ENCODE measurements at regions not wholly inside any gene's neighbourhood (a gene's known extent, or its start where the extent isn't known, plus 50 kb on each side); places are given as distances from the start of the nearest gene placed in this dataset.
A peak's percentile ranks its signal among the peaks of the same experiment; 100 is the strongest.

DNA sequence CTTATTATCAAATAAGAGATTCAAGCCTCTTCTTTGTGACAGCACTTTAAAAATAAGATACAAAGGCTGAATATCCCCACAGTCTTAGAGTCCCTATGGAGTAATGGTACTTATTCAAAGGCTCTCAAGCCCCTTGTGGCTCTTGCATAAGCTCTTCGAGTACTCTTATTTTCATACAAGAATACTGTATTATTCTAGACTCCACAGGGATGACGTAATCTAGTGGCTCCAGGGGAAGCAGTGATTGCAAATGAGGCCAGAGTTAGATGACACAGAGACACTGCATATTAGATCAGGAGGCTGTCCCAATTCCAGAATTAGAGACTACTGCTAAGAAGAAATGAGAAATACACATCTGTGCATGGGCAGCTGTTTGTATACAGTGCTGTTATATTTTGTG lies 1195.9 kb upstream of the MAP3K7 start:
- Histone ChIP-seq H3K27ac (no peak overlapping the region), H3K9me3 (no peaks in the 10 kb centered on the region), H3K27me3 (no peaks in the 10 kb centered on the region), H3K4me1 (no peaks in the 10 kb centered on the region), H3K4me3 (no peak overlapping the region), H3K36me3 (no peaks in the 10 kb centered on the region)
- TF ChIP-seq POLR2A (IDR thresholded peaks at IDR 0.05), result no peak
- TF ChIP-seq POLR2AphosphoS5 (IDR thresholded peaks at IDR 0.05), result no peak
- no peak for TF ChIP-seq EP300 (IDR thresholded peaks at IDR 0.05)
- no peak for TF ChIP-seq CTCF (IDR thresholded peaks at IDR 0.05)
- 61 to 71% methylated on average over 2 of the region's 2 CpGs for whole genome bisulfite sequencing, 2 donors
- peak in 1 of 2 donors; percentile 30 for DNase-seq
- peak in 1 of 2 donors; percentile 30 for ATAC-seq (ENCODE audit: low FRiP score in 2 of 2)

- DNase-seq, result no peak
- 68 to 70% methylated on average over 3 of the region's 3 CpGs for WGBS, 2 donors
- no peaks in the 10 kb centered on the region for H3K9me3 ChIP-seq
- H3K4me1 ChIP-seq, result no peaks in the 10 kb centered on the region
- no peaks in the 10 kb centered on the region for H3K36me3 ChIP-seq
- no peak for ATAC-seq (ENCODE audit: low FRiP score in 2 of 2)
- no peaks in the 10 kb centered on the region for H3K27me3 ChIP-seq
- no peak overlapping the region for H3K27ac ChIP-seq
- no peak for TF ChIP-seq EP300 (IDR thresholded peaks at IDR 0.05)
- no peak for TF ChIP-seq POLR2A (IDR thresholded peaks at IDR 0.05)
- no peak for TF ChIP-seq CTCF (IDR thresholded peaks at IDR 0.05)
- TF ChIP-seq POLR2AphosphoS5 (IDR thresholded peaks at IDR 0.05), result no peak
- H3K4me3 ChIP-seq, result no peak overlapping the region
These were observed 1195.1 kb upstream of the MAP3K7 start for GRCh38 chr6:91781946-91782345.

GRCh38 chr6:91780270-91780669 lies 1193.4 kb upstream of the MAP3K7 start:
- no peak for TF ChIP-seq CTCF (IDR thresholded peaks at IDR 0.05)
- TF ChIP-seq POLR2A (IDR thresholded peaks at IDR 0.05), result no peak
- TF ChIP-seq POLR2AphosphoS5 (IDR thresholded peaks at IDR 0.05), result no peak
- no peak for TF ChIP-seq EP300 (IDR thresholded peaks at IDR 0.05)
- Histone ChIP-seq H3K36me3 (no peaks in the 10 kb centered on the region), H3K9me3 (no peaks in the 10 kb centered on the region), H3K4me1 (no peaks in the 10 kb centered on the region), H3K27me3 (no peaks in the 10 kb centered on the region), H3K27ac (no peak overlapping the region), H3K4me3 (no peak overlapping the region)
- ATAC-seq (ENCODE audit: low FRiP score in 2 of 2), result no peak
- no peak for DNase-seq
- 86 to 87% methylated on average over 2 of the region's 2 CpGs for WGBS, 2 donors

DNA sequence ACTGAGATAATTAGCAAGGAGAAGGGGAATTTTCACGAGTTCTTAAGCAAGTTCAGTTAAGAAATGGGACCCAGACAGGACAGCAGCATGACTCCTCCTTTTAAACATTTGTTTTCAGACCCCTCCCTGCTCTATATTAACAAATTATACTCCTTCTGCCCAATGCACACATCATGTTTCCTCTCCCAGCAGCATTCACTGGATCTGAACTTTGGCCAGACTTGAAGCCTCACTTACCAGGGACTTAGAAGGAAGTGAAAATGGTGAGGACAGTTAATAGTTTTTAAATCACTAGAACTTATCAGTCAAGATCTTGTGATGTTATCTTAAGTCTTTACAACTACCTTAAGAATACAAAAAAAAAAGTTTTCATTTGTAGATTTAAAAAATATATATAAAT lies 1174.7 kb upstream of the MAP3K7 start:
- H3K27ac ChIP-seq, result no peak overlapping the region
- ATAC-seq (ENCODE audit: low FRiP score in 2 of 2) (no peak), DNase-seq (no peak)
- H3K36me3 ChIP-seq, result no peaks in the 10 kb centered on the region
- no peaks in the 10 kb centered on the region for H3K4me1 ChIP-seq
- TF ChIP-seq POLR2AphosphoS5 (IDR thresholded peaks at IDR 0.05) (no peak), EP300 (IDR thresholded peaks at IDR 0.05) (no peak), POLR2A (IDR thresholded peaks at IDR 0.05) (no peak), CTCF (IDR thresholded peaks at IDR 0.05) (no peak)
- no peaks in the 10 kb centered on the region for H3K9me3 ChIP-seq
- H3K27me3 ChIP-seq, result no peaks in the 10 kb centered on the region
- WGBS, 2 donors, result 50 to 73% methylated on average over 1 of the region's 1 CpG
- no peak overlapping the region for H3K4me3 ChIP-seq

GRCh38 chr6:91754691-91755090 lies 1167.8 kb upstream of the MAP3K7 start:
- Histone ChIP-seq H3K27me3 (no peaks in the 10 kb centered on the region), H3K36me3 (no peaks in the 10 kb centered on the region), H3K9me3 (no peaks in the 10 kb centered on the region), H3K27ac (no peak overlapping the region), H3K4me1 (no peaks in the 10 kb centered on the region), H3K4me3 (no peak overlapping the region)
- DNase-seq, result no peak
- no peak for TF ChIP-seq EP300 (IDR thresholded peaks at IDR 0.05)
- TF ChIP-seq POLR2AphosphoS5 (IDR thresholded peaks at IDR 0.05), result no peak
- TF ChIP-seq POLR2A (IDR thresholded peaks at IDR 0.05), result no peak
- no peak for TF ChIP-seq CTCF (IDR thresholded peaks at IDR 0.05)
- no peak for ATAC-seq (ENCODE audit: low FRiP score in 2 of 2)
- 29 to 45% methylated on average over 1 of the region's 1 CpG for whole genome bisulfite sequencing, 2 donors

Data from upper lobe of left lung (tissue), 6 donors.